Esophagus muscularis mucosa (tissue), 4 donors: ENCODE measurements at regions not wholly inside any gene's neighbourhood (a gene's known extent, or its start where the extent isn't known, plus 50 kb on each side); places are given as distances from the start of the nearest gene placed in this dataset.

Experiments used
- DNase-seq: peaks from one replicate; pipeline ENCODE4 v3.0.0-alpha.2; 2017; ENCODE audit errors: extremely low spot score
- H3K27ac ChIP-seq, 4 donors: fragments of 200-600 bp; sonication (generic); replicated peaks in 1 of 4; 1 replicate in 3 of 4; 2 replicates in 1 of 4; pipeline ENCODE4 v1.5.1; 2016 to 2019; ENCODE audit warnings: mild to moderate bottlenecking in 1 of 4
- H3K27me3 ChIP-seq, 4 donors: fragments of 200-600 bp; sonication (generic); one replicate each; pipeline versions ENCODE4 v1.5.1 to v1.6.0; 2016 to 2019
- H3K36me3 ChIP-seq, 4 donors: fragments of 200-600 bp; sonication (generic); one replicate each; pipeline ENCODE4 v1.5.1; 2016 to 2019
- H3K4me1 ChIP-seq, 4 donors: fragments of 200-600 bp; sonication (generic); one replicate each; pipeline ENCODE4 v1.5.1; 2016 to 2019
- H3K4me3 ChIP-seq, 4 donors: fragments of 200-600 bp; sonication (generic); 1 replicate in 2 of 4; 2 replicates in 2 of 4; pipeline ENCODE4 v1.5.1; 2016 to 2019; ENCODE audit warnings: mild to moderate bottlenecking in 4 of 4, moderate library complexity in 1 of 4
- H3K9me3 ChIP-seq, 4 donors: fragments of 200-600 bp; sonication (generic); 1 replicate in 3 of 4; 2 replicates in 1 of 4; pipeline ENCODE4 v1.5.1; 2016 to 2019
- CTCF ChIP-seq, 3 experiments: fragments of 200-600 bp in 2 of 3; fragments of 450-650 bp in 1 of 3; sonication (generic) in 2 of 3; IDR thresholded peaks; one replicate each; pipeline ENCODE4 v1.5.1; 2017 to 2019; ENCODE audit warnings: antibody characterized with exemption in 3 of 3, mild to moderate bottlenecking in 2 of 3, moderate library complexity in 1 of 3
- EP300 ChIP-seq: sonication (generic); formaldehyde crosslinking; IDR thresholded peaks from one replicate; pipeline ENCODE4 v1.6.1; 2017; ENCODE audit warnings: antibody characterized with exemption
- POLR2A ChIP-seq: fragments of 450-650 bp; IDR thresholded peaks from one replicate; pipeline ENCODE4 v1.6.1; 2017; ENCODE audit warnings: antibody characterized with exemption, moderate library complexity, mild to moderate bottlenecking, low read depth
- POLR2AphosphoS5 ChIP-seq, 2 donors: sonication (generic); formaldehyde crosslinking; IDR thresholded peaks; one replicate each; pipeline ENCODE4 v1.6.1; 2017; ENCODE audit warnings: antibody characterized with exemption in 2 of 2
- WGBS: methylation state at CpG from one replicate; pipeline ENCODE4 v1.1.5; 2018; 5-methylcytosine and 5-hydroxymethylcytosine counted together
- intact Hi-C: fragments of 100-400 bp; cut with DNase I; formaldehyde crosslinking; loops from one replicate; pipeline ENCODE4 v1.15.1; 2023

DNA sequence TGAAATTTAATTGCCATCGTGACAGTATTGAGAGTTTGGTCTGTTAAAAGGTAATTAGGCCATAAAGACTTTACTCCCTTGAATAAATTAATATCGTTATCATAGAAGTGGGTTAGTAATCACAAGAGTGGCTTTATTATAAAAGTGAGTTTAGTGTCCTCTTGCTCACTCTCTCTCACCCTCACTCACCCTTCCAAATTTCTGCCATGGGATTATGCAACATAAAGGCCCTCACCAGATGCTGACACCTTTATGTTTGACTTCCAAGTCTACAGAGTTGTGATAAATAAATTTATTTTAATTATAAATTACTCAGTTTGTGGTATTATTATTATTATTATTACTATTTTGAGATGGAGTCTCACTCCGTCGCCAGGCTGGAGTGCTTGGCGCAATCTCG lies 1070.8 kb downstream of the PCDH18 start:
- no peak overlapping the region for H3K4me3 ChIP-seq
- WGBS, result 89% methylated on average over 6 of the region's 6 CpGs
- TF ChIP-seq EP300, result no peak
- TF ChIP-seq CTCF (IDR thresholded peaks at IDR 0.05), result no peak
- TF ChIP-seq POLR2A, result no peak
- TF ChIP-seq POLR2AphosphoS5 (IDR thresholded peaks at IDR 0.05), result no peak
- intact Hi-C loops, result no loop called here
- H3K27ac ChIP-seq, result no peak overlapping the region
- no peak for DNase-seq
- no peaks in the 10 kb centered on the region for H3K9me3 ChIP-seq
- no peaks in the 10 kb centered on the region for H3K4me1 ChIP-seq
- H3K27me3 ChIP-seq, result no peaks in the 10 kb centered on the region
- H3K36me3 ChIP-seq, result no peaks in the 10 kb centered on the region

DNA sequence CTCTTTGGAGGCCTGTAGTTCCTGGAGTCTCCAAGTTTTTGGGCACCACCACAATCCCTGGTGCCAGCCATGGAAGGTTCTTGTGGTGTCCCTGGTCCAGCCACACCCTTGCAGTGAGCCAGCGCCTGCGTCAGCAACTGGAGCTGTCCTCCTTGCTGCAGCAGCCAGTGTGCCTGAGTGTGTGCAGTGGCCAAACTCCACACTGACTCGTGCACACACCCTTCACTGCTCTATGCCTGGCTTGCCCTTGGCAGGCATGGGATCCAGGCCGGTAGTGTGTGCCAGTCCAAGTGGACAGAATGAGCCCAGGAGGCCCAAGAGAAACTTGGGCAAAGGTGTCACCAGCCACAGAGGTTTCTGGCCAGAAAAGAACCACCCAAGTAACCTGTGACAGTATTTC lies 1074.0 kb downstream of the PCDH18 start:
- H3K27me3 ChIP-seq, result no peaks in the 10 kb centered on the region
- H3K9me3 ChIP-seq, result no peaks in the 10 kb centered on the region
- no peaks in the 10 kb centered on the region for H3K4me1 ChIP-seq
- WGBS, result 100% methylated on average over 2 of the region's 4 CpGs
- H3K4me3 ChIP-seq, result no peak overlapping the region
- no peaks in the 10 kb centered on the region for H3K36me3 ChIP-seq
- no peak for DNase-seq
- intact Hi-C loops, result no loop called here
- H3K27ac ChIP-seq, result no peak overlapping the region
- TF ChIP-seq POLR2A (no peak), POLR2AphosphoS5 (IDR thresholded peaks at IDR 0.05) (no peak), CTCF (IDR thresholded peaks at IDR 0.05) (no peak), EP300 (no peak)

DNA sequence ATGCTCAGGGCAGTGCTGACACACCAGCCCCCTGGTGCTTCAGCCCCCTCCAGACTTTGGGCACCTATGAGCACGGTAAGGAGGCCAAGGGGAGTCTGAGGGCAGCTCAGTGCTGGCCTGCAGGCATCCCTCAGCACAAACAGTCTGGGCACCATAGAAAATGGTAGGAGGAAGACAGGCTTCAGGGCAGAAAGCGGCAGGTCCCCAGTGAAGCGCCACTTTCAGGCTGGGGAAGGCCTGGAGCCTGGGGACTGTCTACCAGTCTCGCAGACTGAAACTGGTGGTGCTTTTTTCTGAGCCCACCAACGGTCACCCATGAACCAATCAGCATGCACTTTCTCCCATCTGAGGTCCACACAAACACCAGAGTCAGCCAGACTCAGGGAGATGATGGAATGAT lies 1074.7 kb downstream of the PCDH18 start:
- intact Hi-C loops, result no loop called here
- no peak for DNase-seq
- Histone ChIP-seq H3K27ac (no peak overlapping the region), H3K4me3 (no peak overlapping the region), H3K4me1 (peaks cover 0 to 3% (median under 1%) of the 10 kb centered on the region in 4 donors), H3K27me3 (no peaks in the 10 kb centered on the region), H3K36me3 (no peaks in the 10 kb centered on the region), H3K9me3 (no peaks in the 10 kb centered on the region)
- WGBS, result 60% methylated on average over 1 of the region's 5 CpGs
- TF ChIP-seq POLR2AphosphoS5 (IDR thresholded peaks at IDR 0.05), result no peak
- TF ChIP-seq CTCF (IDR thresholded peaks at IDR 0.05), result no peak
- TF ChIP-seq POLR2A, result no peak
- TF ChIP-seq EP300, result no peak

DNA sequence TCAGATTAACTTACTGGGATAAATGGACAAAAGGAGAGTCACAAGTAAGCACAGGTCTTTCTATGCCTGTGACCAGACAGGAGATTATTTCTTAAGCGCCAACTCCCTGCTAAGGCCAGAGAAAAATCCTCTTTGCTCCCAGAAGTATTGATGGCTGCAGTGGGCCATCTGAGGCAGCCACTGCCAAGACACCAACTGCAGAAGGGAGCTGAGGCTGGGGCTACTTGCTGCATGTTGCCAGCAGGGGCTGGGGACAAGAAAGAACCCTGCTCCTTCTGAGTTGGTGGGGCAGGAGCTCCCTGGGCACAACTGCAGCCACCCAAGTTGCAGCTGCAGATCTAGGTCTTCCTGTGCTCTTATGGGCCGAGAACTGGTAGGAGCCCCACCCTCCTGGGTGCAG lies 1075.3 kb downstream of the PCDH18 start:
- 86% methylated on average over 2 of the region's 2 CpGs for WGBS
- no peaks in the 10 kb centered on the region for H3K36me3 ChIP-seq
- intact Hi-C loops, result no loop called here
- H3K4me1 ChIP-seq, result peaks cover 0 to 5% (median 2%) of the 10 kb centered on the region in 4 donors
- H3K9me3 ChIP-seq, result no peaks in the 10 kb centered on the region
- no peak overlapping the region for H3K27ac ChIP-seq
- H3K27me3 ChIP-seq, result no peaks in the 10 kb centered on the region
- no peak overlapping the region for H3K4me3 ChIP-seq
- no peak for DNase-seq
- no peak for TF ChIP-seq CTCF (IDR thresholded peaks at IDR 0.05)
- TF ChIP-seq EP300, result no peak
- no peak for TF ChIP-seq POLR2A
- no peak for TF ChIP-seq POLR2AphosphoS5 (IDR thresholded peaks at IDR 0.05)

GRCh38 chr4:136443006-136443405 lies 1089.3 kb downstream of the PCDH18 start:
- intact Hi-C loops, result no loop called here
- no peak overlapping the region for H3K4me3 ChIP-seq
- WGBS, result 89% methylated on average over 4 of the region's 4 CpGs

More at GRCh38 chr4:136443006-136443405, 1089.3 kb downstream of the PCDH18 start:
- Histone ChIP-seq H3K36me3 (no peaks in the 10 kb centered on the region), H3K4me1 (no peaks in the 10 kb centered on the region), H3K27me3 (no peaks in the 10 kb centered on the region), H3K27ac (no peak overlapping the region), H3K9me3 (no peaks in the 10 kb centered on the region)
- TF ChIP-seq POLR2AphosphoS5 (IDR thresholded peaks at IDR 0.05), result no peak
- no peak for TF ChIP-seq POLR2A
- no peak for TF ChIP-seq CTCF (IDR thresholded peaks at IDR 0.05)
- no peak for TF ChIP-seq EP300
- DNase-seq, result no peak
